ENCODE measurements at regions not wholly inside any gene's neighbourhood (a gene's known extent, or its start where the extent isn't known, plus 50 kb on each side); places are given as distances from the start of the nearest gene placed in this dataset.
"Not testable (repeated sequence)": the region's sequence is repeated elsewhere in the genome, so short reads cannot be mapped to it uniquely, and the experiment has no call there.

- Histone ChIP-seq H3K27ac (no peak overlapping the region), H3K9ac (ENCODE audit: low read depth in 2 of 2, low read length in 2 of 2) (no peak overlapping the region), H3K4me1 (no peaks in the 10 kb centered on the region), H3K4me3 (no peak overlapping the region), H3K27me3 (no peaks in the 10 kb centered on the region), H3K9me3 (no peaks in the 10 kb centered on the region), H3K36me3 (no peaks in the 10 kb centered on the region)
- TF ChIP-seq, protein P1, sequence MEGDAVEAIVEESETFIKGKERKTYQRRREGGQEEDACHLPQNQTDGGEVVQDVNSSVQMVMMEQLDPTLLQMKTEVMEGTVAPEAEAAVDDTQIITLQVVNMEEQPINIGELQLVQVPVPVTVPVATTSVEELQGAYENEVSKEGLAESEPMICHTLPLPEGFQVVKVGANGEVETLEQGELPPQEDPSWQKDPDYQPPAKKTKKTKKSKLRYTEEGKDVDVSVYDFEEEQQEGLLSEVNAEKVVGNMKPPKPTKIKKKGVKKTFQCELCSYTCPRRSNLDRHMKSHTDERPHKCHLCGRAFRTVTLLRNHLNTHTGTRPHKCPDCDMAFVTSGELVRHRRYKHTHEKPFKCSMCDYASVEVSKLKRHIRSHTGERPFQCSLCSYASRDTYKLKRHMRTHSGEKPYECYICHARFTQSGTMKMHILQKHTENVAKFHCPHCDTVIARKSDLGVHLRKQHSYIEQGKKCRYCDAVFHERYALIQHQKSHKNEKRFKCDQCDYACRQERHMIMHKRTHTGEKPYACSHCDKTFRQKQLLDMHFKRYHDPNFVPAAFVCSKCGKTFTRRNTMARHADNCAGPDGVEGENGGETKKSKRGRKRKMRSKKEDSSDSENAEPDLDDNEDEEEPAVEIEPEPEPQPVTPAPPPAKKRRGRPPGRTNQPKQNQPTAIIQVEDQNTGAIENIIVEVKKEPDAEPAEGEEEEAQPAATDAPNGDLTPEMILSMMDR (IDR thresholded peaks at IDR 0.05): no peak
- intact Hi-C loops (cut with DNase I): no loop called here
- DNase-seq: no peak
Measured at GRCh38 chr13:86606264-86606663, 807.0 kb upstream of the SLITRK6 start.

GRCh38 chr13:86608701-86609100 is 809.5 kb upstream of the SLITRK6 start:
- no peak overlapping the region for H3K27ac ChIP-seq
- DNase-seq: no peak
- H3K4me3 ChIP-seq: no peak overlapping the region
- no peaks in the 10 kb centered on the region for H3K9me3 ChIP-seq
- no peaks in the 10 kb centered on the region for H3K27me3 ChIP-seq
- H3K9ac ChIP-seq (ENCODE audit: low read depth in 2 of 2, low read length in 2 of 2): no peak overlapping the region
- intact Hi-C loops (cut with DNase I): no loop called here
- TF ChIP-seq, protein P1 (IDR thresholded peaks at IDR 0.05): no peak
- no peaks in the 10 kb centered on the region for H3K36me3 ChIP-seq
- H3K4me1 ChIP-seq: no peaks in the 10 kb centered on the region

DNA sequence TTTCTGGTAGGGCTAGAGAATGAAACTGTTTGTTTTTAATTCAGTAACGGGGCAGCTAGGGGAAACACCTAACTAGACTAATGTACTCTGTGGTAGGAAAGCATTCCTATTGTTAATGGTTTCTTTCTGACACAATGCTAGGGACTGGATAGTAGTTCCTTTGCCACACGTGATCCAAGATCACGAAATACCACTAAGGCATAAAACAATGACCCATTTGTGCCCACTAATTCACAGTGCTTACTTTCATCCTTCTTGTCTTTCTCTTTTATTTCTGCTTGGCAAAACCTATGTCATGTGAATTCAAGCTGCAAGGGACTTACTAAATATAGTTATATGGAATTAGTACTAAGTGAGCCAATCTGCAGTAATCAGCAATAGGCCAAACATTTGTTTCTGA is 834.1 kb upstream of the SLITRK6 start:
- intact Hi-C loops (cut with DNase I): no loop called here
- H3K36me3 ChIP-seq: no peaks in the 10 kb centered on the region
- no peaks in the 10 kb centered on the region for H3K27me3 ChIP-seq
- H3K27ac ChIP-seq: no peak overlapping the region
- H3K4me1 ChIP-seq: no peaks in the 10 kb centered on the region
- H3K9me3 ChIP-seq: no peaks in the 10 kb centered on the region
- no peak for DNase-seq
- no peak overlapping the region for H3K9ac ChIP-seq (ENCODE audit: low read depth in 2 of 2, low read length in 2 of 2)
- no peak overlapping the region for H3K4me3 ChIP-seq
- TF ChIP-seq, protein P1 (IDR thresholded peaks at IDR 0.05): no peak

DNA sequence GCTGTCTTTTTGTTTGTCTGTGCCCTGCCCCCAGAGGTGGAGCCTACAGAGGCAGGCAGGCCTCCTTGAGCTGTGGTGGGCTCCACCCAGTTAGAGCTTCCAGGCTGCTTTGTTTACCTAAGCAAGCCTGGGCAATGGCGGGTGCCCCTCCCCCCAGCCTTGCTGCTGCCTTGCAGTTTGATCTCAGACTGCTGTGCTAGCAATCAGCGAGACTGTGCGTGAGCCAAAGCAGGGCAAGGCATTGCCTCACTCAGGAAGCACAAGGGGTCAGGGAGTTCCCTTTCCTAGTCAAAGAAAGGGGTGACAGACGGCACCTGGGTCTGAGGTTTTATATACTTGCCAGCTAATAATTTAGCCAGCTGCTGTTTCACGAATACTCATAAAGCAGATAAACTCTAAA is 852.0 kb upstream of the SLITRK6 start:
- H3K27me3 ChIP-seq; H3K9me3 ChIP-seq; H3K4me3 ChIP-seq; H3K36me3 ChIP-seq; H3K27ac ChIP-seq; intact Hi-C loops (cut with DNase I); H3K9ac ChIP-seq (ENCODE audit: low read depth in 2 of 2, low read length in 2 of 2); H3K4me1 ChIP-seq; DNase-seq: not testable (repeated sequence)

DNA sequence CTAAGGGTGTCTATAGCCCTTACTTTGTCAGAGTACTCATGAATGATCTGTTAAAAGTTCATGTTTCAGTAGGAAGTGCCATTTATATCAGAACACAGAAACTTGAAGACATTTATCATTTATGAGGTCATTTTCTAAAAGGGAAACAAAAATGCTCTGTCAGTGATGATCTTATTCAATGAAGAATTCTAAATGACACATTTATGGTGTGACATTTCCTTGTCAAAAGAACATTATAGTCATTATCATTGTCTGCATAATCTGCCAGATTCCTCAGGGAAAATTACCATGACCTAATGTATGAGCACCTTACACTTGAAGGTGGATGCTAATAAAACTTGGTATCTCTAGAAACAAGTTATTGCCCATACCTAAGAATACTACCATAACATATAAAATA is 853.8 kb upstream of the SLITRK6 start:
- Histone ChIP-seq H3K4me3 (no peak overlapping the region), H3K4me1 (no peaks in the 10 kb centered on the region), H3K36me3 (no peaks in the 10 kb centered on the region), H3K9me3 (no peaks in the 10 kb centered on the region), H3K27ac (no peak overlapping the region), H3K9ac (ENCODE audit: low read depth in 2 of 2, low read length in 2 of 2) (no peak overlapping the region), H3K27me3 (no peaks in the 10 kb centered on the region)
- TF ChIP-seq, protein P1 (IDR thresholded peaks at IDR 0.05): no peak
- intact Hi-C loops (cut with DNase I): no loop called here
- no peak for DNase-seq

GRCh38 chr13:86655561-86655960 is 856.3 kb upstream of the SLITRK6 start:
- TF ChIP-seq, protein P1 (IDR thresholded peaks at IDR 0.05): no peak
- intact Hi-C loops (cut with DNase I): no loop called here
- H3K9me3 ChIP-seq: no peaks in the 10 kb centered on the region
- no peaks in the 10 kb centered on the region for H3K4me1 ChIP-seq
- H3K36me3 ChIP-seq: no peaks in the 10 kb centered on the region
- no peak overlapping the region for H3K9ac ChIP-seq (ENCODE audit: low read depth in 2 of 2, low read length in 2 of 2)
- H3K27me3 ChIP-seq: no peaks in the 10 kb centered on the region
- no peak overlapping the region for H3K4me3 ChIP-seq
- no peak overlapping the region for H3K27ac ChIP-seq
- no peak for DNase-seq

All from colonic mucosa (tissue), 4 donors.